ENCODE measurements at regions not wholly inside any gene's neighbourhood (a gene's known extent, or its start where the extent isn't known, plus 50 kb on each side); places are given as distances from the start of the nearest gene placed in this dataset.

DNA sequence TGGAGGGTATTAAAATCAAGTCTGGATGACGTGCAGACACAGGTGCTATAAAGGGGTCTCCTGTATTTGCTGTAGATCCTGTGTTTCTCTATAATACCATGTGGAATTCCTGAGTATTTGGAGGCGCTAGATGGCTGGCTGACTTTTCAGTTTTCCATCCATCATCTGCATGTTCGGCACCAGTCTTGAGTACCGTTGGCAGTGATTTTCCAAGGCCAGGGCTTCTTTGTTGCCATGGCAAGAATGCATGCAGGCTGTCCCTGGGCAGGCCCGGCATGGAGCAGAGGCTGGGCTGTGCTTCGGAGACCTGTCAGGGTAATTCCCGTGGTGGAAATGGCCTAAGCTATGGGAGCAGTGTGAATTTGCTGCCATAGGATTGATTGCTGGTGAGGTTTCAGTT, 405.9 kb upstream of the HS6ST1 start:
- Histone ChIP-seq H3K4me1 (no peaks in the 10 kb centered on the region), H3K4me3 (ENCODE audit: low read depth, low read length) (no peak overlapping the region), H3K4me2 (ENCODE audit: low read length) (no peak overlapping the region), H3K36me3 (ENCODE audit: control insufficient read depth, insufficient read depth, low read length) (no peaks in the 10 kb centered on the region), H3K27ac (no peak overlapping the region), H3K9me3 (ENCODE audit: control insufficient read depth, low read length) (no peaks in the 10 kb centered on the region), H3K9ac (no peak overlapping the region), H3K79me2 (no peaks in the 10 kb centered on the region), H3K27me3 (ENCODE audit: control insufficient read depth, insufficient read depth, low read length) (no peaks in the 10 kb centered on the region), H2AFZ (no peak overlapping the region)
- TF ChIP-seq CTCF (IDR thresholded peaks at IDR 0.05): no peak

- Histone ChIP-seq H3K27ac (no peak overlapping the region), H3K9me3 (ENCODE audit: control insufficient read depth, low read length) (no peaks in the 10 kb centered on the region), H3K4me2 (ENCODE audit: low read length) (no peak overlapping the region), H2AFZ (no peak overlapping the region), H3K79me2 (no peaks in the 10 kb centered on the region), H3K4me1 (no peaks in the 10 kb centered on the region), H3K9ac (no peak overlapping the region), H3K27me3 (ENCODE audit: control insufficient read depth, insufficient read depth, low read length) (no peaks in the 10 kb centered on the region), H3K36me3 (ENCODE audit: control insufficient read depth, insufficient read depth, low read length) (no peaks in the 10 kb centered on the region), H3K4me3 (ENCODE audit: low read depth, low read length) (no peak overlapping the region)
- TF ChIP-seq CTCF (IDR thresholded peaks at IDR 0.05): no peak
These were observed 406.3 kb upstream of the HS6ST1 start for GRCh38 chr2:128724972-128725371.

DNA sequence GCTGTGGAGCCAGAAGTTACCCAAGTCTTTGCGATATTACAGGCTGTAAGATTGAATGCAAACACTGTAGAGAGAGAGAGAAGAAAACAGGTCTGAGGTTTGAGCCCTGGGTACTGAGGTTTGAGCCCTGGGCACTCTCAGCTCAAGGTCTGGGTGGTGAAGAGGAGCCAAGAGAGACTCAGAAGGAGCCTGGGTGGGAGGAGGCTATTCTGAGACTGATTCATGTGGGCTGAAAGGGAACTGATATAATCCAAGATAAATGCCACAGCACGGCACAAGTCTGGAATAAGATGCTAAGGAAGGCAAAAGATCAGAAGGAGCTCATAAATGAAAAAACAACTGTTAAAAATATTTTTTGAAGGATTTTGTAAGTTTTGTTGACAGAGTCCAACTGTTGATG, 407.6 kb upstream of the HS6ST1 start:
- Histone ChIP-seq H3K27ac (no peak overlapping the region), H2AFZ (no peak overlapping the region), H3K79me2 (no peaks in the 10 kb centered on the region), H3K9me3 (ENCODE audit: control insufficient read depth, low read length) (no peaks in the 10 kb centered on the region), H3K9ac (no peak overlapping the region), H3K27me3 (ENCODE audit: control insufficient read depth, insufficient read depth, low read length) (no peaks in the 10 kb centered on the region), H3K4me3 (ENCODE audit: low read depth, low read length) (no peak overlapping the region), H3K4me1 (no peaks in the 10 kb centered on the region), H3K4me2 (ENCODE audit: low read length) (no peak overlapping the region), H3K36me3 (ENCODE audit: control insufficient read depth, insufficient read depth, low read length) (no peaks in the 10 kb centered on the region)
- no peak for TF ChIP-seq CTCF (IDR thresholded peaks at IDR 0.05)

DNA sequence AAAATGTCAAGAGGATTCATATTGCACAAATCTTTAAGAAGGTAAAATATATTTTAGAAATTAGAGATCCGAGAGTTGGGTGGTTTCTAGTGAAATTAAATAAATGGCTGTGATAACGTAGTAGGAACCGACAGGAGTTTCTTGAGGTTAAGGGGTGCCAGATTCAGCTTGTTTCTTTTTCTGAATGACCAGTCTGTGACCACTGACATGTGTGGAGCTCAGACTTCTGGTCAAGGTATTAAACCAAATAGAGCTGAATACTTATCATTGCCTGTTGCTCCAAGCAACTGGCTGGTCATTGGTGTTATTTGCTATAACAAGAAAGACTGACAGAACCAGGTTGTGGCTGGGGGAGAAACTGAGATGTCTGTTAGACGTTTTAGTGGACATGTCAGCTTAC, 408.2 kb upstream of the HS6ST1 start:
- H3K79me2 ChIP-seq: no peaks in the 10 kb centered on the region
- H3K27ac ChIP-seq: no peak overlapping the region
- H3K27me3 ChIP-seq (ENCODE audit: control insufficient read depth, insufficient read depth, low read length): no peaks in the 10 kb centered on the region
- H2AFZ ChIP-seq: no peak overlapping the region
- H3K4me2 ChIP-seq (ENCODE audit: low read length): no peak overlapping the region
- H3K36me3 ChIP-seq (ENCODE audit: control insufficient read depth, insufficient read depth, low read length): no peaks in the 10 kb centered on the region
- H3K4me3 ChIP-seq (ENCODE audit: low read depth, low read length): no peak overlapping the region
- TF ChIP-seq CTCF (IDR thresholded peaks at IDR 0.05): no peak
- no peaks in the 10 kb centered on the region for H3K4me1 ChIP-seq
- no peaks in the 10 kb centered on the region for H3K9me3 ChIP-seq (ENCODE audit: control insufficient read depth, low read length)
- no peak overlapping the region for H3K9ac ChIP-seq

- TF ChIP-seq CTCF (IDR thresholded peaks at IDR 0.05): no peak
- no peaks in the 10 kb centered on the region for H3K79me2 ChIP-seq
- no peak overlapping the region for H3K4me3 ChIP-seq (ENCODE audit: low read depth, low read length)
- no peak overlapping the region for H3K4me2 ChIP-seq (ENCODE audit: low read length)
- H3K27me3 ChIP-seq (ENCODE audit: control insufficient read depth, insufficient read depth, low read length): no peaks in the 10 kb centered on the region
- H3K36me3 ChIP-seq (ENCODE audit: control insufficient read depth, insufficient read depth, low read length): no peaks in the 10 kb centered on the region
- H3K4me1 ChIP-seq: no peaks in the 10 kb centered on the region
- no peak overlapping the region for H3K27ac ChIP-seq
- no peak overlapping the region for H3K9ac ChIP-seq
- H3K9me3 ChIP-seq (ENCODE audit: control insufficient read depth, low read length): no peaks in the 10 kb centered on the region
- no peak overlapping the region for H2AFZ ChIP-seq
These were observed 408.7 kb upstream of the HS6ST1 start for GRCh38 chr2:128727404-128727803.

All from parathyroid adenoma (tissue), 2 donors.